Femur (tissue), 1 donor: ENCODE measurements at regions not wholly inside any gene's neighbourhood (a gene's known extent, or its start where the extent isn't known, plus 50 kb on each side); places are given as distances from the start of the nearest gene placed in this dataset.
"Not testable (repeated sequence)": the region's sequence is repeated elsewhere in the genome, so short reads cannot be mapped to it uniquely, and the experiment has no call there.

Experiments used
- DNase-seq: peaks from one replicate; pipeline ENCODE4 v3.0.0-alpha.2; 2017

DNA sequence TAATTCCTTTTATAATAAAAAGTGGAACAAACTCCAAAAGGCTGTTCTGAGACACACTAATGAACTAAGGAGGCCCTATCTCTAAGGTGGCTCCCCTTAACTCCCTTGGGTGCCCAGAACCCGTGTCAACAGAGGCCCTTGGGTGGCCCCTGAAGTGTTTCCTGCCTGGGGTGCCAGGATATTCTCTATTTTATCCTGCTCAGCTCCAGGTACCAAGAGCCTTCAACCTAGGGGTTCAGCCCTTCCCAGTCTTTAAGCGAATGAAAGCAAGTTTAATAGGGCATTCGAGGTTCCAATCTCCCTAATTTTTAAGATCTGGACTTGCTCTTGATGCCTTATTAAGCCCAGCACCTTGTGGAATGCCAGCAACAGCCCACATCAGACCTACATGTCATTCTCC is 64.4 kb upstream of the MYO3A start:
- DNase-seq = no peak

DNA sequence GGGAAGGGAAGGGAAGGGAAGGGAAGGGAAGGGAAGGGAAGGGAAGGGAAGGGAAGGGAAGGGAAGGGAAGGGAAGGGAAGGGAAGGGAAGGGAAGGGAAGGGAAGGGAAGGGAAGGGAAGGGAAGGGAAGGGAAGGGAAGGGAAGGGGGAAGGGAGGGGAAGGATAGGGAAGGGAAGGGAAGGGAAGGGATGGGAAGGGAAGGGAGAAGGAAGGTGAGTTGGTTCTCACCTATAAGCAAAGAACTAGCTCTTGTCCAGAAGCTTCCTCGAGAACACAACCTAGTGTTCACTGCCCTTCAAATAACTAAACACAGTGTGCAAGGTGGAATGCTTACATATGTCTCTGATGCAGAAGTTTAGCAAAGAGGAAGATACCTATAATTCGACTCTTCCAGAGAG is 59.6 kb upstream of the MYO3A start:
- DNase-seq = not testable (repeated sequence)

DNA sequence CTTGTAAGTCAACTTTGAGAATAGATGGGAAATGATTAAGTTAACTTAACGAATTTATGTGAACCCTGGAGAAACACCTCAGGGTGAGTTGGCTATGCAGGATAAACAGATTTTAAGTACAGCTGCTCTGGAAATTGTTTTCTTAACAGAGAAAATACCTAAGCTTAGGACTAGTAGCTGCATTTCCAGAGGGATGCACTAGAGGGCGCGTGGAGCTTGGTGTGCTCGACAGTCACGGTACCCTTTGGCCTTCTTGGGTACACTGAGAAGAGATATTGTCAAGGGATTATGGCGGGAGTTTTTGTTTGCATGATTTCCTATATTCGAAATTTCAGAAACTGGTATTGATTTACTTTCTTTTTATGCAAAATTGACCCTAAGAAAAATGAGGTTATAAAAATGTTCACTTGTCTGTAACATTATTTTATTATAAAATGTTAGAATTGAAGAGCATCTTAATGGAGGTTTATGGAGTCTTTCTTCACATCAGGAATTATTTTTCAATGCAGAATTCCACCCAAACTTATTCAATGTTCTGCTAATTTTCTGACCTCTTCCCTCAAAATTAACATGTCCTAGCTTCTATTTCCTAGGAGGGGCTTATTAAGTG is 58.4 kb upstream of the MYO3A start:
- peak; percentile 80 for DNase-seq

DNA sequence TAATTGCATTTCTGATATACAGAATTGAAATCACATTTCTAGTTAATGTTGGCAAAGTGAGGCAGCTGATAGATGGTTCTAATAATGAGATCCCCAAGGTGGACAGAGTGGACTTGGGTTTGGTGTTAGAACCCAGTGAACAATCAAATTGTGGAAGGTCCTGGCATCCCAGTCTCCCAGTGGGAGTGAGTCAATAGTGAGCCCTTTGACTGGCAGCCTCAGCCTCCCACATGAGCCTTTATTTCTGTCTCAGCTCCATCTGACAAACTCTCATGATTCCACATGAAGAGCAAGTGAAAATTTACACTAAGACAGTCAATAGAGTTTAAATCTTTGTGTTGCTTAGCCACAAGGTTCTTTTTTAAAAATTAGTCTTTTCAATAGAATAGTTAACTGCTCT is 56.7 kb upstream of the MYO3A start:
- no peak for DNase-seq
